Liver (tissue), 8 donors: ENCODE measurements at regions not wholly inside any gene's neighbourhood (a gene's known extent, or its start where the extent isn't known, plus 50 kb on each side); places are given as distances from the start of the nearest gene placed in this dataset.

Experiments
- DNase-seq: peaks from one replicate; pipeline ENCODE4 v3.0.0-alpha.2; 2017; ENCODE audit warnings: low spot score
- H3K27ac ChIP-seq, 2 donors: one replicate each; pipeline ENCODE4 v1.7.0; 2013; ENCODE audit warnings: inconsistent platforms in 2 of 2, low read length in 2 of 2, control low read depth in 1 of 2, low read depth in 1 of 2, mild to moderate bottlenecking in 1 of 2
- H3K27me3 ChIP-seq, 4 donors: one replicate each; pipeline versions ENCODE4 v1.6.1 to v1.7.0; 2013; ENCODE audit warnings: low read length in 3 of 4, inconsistent platforms in 1 of 4, mild to moderate bottlenecking in 1 of 4, moderate library complexity in 1 of 4; ENCODE audit not compliant: control insufficient read depth in 4 of 4, insufficient read depth in 4 of 4
- H3K36me3 ChIP-seq, 4 donors: one replicate each; pipeline versions ENCODE4 v1.6.1 to v1.7.0; 2013; ENCODE audit warnings: low read length in 3 of 4, mild to moderate bottlenecking in 3 of 4, low read depth in 1 of 4, moderate library complexity in 1 of 4; ENCODE audit not compliant: control insufficient read depth in 4 of 4, insufficient read depth in 3 of 4
- H3K4me1 ChIP-seq, 4 donors: one replicate each; pipeline versions ENCODE4 v1.6.1 to v1.7.0; 2013; ENCODE audit warnings: low read length in 3 of 4, mild to moderate bottlenecking in 3 of 4, moderate library complexity in 1 of 4; ENCODE audit not compliant: control insufficient read depth in 4 of 4, insufficient read depth in 4 of 4
- H3K4me3 ChIP-seq, 3 donors: one replicate each; pipeline versions ENCODE4 v1.6.1 to v1.7.0; 2013; ENCODE audit warnings: low read length in 3 of 3, control low read depth in 1 of 3, low read depth in 1 of 3, mild to moderate bottlenecking in 1 of 3
- H3K9ac ChIP-seq, 2 donors: one replicate each; pipeline ENCODE4 v1.7.0; 2013; ENCODE audit warnings: low read length in 2 of 2, mild to moderate bottlenecking in 2 of 2, moderate library complexity in 2 of 2, control low read depth in 1 of 2, low read depth in 1 of 2
- H3K9me3 ChIP-seq, 4 donors: one replicate each; pipeline versions ENCODE4 v1.6.1 to v1.7.0; 2013; ENCODE audit warnings: low read length in 3 of 4; ENCODE audit not compliant: control insufficient read depth in 4 of 4
- EGR1 ChIP-seq, 2 donors: IDR thresholded peaks; 2 replicates each; pipeline ENCODE4 v1.6.1; 2016 to 2018; ENCODE audit warnings: antibody characterized with exemption in 2 of 2, low read depth in 2 of 2
- FOXA1 ChIP-seq: IDR thresholded peaks from 2 replicates; pipeline ENCODE4 v1.6.1; 2016; ENCODE audit warnings: antibody characterized with exemption
- FOXA2 ChIP-seq: IDR thresholded peaks from 2 replicates; pipeline ENCODE4 v1.6.1; 2016; ENCODE audit warnings: antibody characterized with exemption
- GABPA ChIP-seq, 2 donors: IDR thresholded peaks in 1 of 2; conservative IDR thresholded peaks in 1 of 2; 2 replicates each; pipeline ENCODE4 v1.6.1; 2016; ENCODE audit warnings: antibody characterized with exemption in 2 of 2, mild to moderate bottlenecking in 1 of 2, moderate library complexity in 1 of 2
- HNF4A ChIP-seq, 2 donors: conservative IDR thresholded peaks; 2 replicates each; pipeline ENCODE4 v1.6.1; 2016; ENCODE audit warnings: antibody characterized with exemption in 2 of 2, mild to moderate bottlenecking in 2 of 2
- HNF4G ChIP-seq: IDR thresholded peaks from 2 replicates; pipeline ENCODE4 v1.6.1; 2016; ENCODE audit warnings: antibody characterized with exemption
- NR2F2 ChIP-seq: IDR thresholded peaks from 2 replicates; pipeline ENCODE4 v1.6.1; 2016; ENCODE audit warnings: antibody characterized with exemption
- RAD21 ChIP-seq, 2 donors: IDR thresholded peaks; 2 replicates each; pipeline ENCODE4 v1.6.1; 2016; ENCODE audit warnings: antibody characterized with exemption in 2 of 2, mild to moderate bottlenecking in 2 of 2
- RXRA ChIP-seq, 2 donors: IDR thresholded peaks; 2 replicates each; pipeline ENCODE4 v1.6.1; 2017 to 2018; ENCODE audit warnings: antibody characterized with exemption in 2 of 2, mild to moderate bottlenecking in 1 of 2
- SP1 ChIP-seq: IDR thresholded peaks from 2 replicates; pipeline ENCODE4 v1.6.1; 2018; ENCODE audit warnings: antibody characterized with exemption, mild to moderate bottlenecking
- TAF1 ChIP-seq: conservative IDR thresholded peaks from 2 replicates; pipeline ENCODE4 v1.6.1; 2016; ENCODE audit warnings: antibody characterized with exemption, mild to moderate bottlenecking
- YY1 ChIP-seq: IDR thresholded peaks from 2 replicates; pipeline ENCODE4 v1.6.1; 2016; ENCODE audit warnings: antibody characterized with exemption, mild to moderate bottlenecking
- WGBS: extraction: QIAGEN DNeasy Blood & Tissue Kit; methylation state at CpG from one replicate; pipeline ENCODE4 v1.1.7; 2013; 5-methylcytosine and 5-hydroxymethylcytosine counted together
- TF ChIP-seq, protein P1 (sequence below): fragments of 150-350 bp; IDR thresholded peaks from 2 replicates; pipeline ENCODE4 v1.5.1; 2017; ENCODE audit warnings: improper control_type of control experiment, low read depth, low read length; ENCODE audit not compliant: missing input control
- TF ChIP-seq, protein P2 (sequence below): IDR thresholded peaks from 2 replicates; pipeline ENCODE4 v1.6.1; 2016; ENCODE audit warnings: antibody characterized with exemption, mild to moderate bottlenecking
- TF ChIP-seq, protein P3 (sequence below): IDR thresholded peaks from 2 replicates; pipeline ENCODE4 v1.6.1; 2016; ENCODE audit warnings: antibody characterized with exemption
- TF ChIP-seq, protein P4 (sequence below): IDR thresholded peaks from 2 replicates; pipeline ENCODE4 v1.6.1; 2016; ENCODE audit warnings: antibody characterized with exemption
- TF ChIP-seq, protein P5 (sequence below): IDR thresholded peaks from 2 replicates; pipeline ENCODE4 v1.6.1; 2016; ENCODE audit warnings: antibody characterized with exemption
- donor health status: healthy.
- donor health status: healthy.
- donor health status: healthy.
- donor health status: healthy.
- donor health status: healthy.

DNA sequence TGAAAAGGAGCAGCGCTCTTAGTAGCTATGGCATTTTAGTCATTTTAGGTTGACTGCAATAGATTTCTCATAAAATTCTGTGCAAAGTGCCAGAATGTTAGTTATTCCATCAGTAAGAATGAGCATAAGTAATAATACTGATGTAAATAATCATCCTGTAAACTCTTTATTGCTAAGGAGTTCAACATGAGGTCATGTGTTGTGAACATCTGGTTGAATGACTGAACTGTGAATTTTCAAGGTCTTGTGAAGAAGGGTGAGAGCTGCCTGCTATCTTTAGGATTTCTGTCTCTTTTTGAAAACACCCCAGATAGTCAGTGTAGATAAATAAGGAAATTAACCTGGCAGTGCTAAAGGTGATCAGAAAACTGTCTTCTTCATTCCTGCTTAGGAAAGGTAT, 333.4 kb upstream of the TBC1D5 start (continued):
- TF ChIP-seq, protein P1, sequence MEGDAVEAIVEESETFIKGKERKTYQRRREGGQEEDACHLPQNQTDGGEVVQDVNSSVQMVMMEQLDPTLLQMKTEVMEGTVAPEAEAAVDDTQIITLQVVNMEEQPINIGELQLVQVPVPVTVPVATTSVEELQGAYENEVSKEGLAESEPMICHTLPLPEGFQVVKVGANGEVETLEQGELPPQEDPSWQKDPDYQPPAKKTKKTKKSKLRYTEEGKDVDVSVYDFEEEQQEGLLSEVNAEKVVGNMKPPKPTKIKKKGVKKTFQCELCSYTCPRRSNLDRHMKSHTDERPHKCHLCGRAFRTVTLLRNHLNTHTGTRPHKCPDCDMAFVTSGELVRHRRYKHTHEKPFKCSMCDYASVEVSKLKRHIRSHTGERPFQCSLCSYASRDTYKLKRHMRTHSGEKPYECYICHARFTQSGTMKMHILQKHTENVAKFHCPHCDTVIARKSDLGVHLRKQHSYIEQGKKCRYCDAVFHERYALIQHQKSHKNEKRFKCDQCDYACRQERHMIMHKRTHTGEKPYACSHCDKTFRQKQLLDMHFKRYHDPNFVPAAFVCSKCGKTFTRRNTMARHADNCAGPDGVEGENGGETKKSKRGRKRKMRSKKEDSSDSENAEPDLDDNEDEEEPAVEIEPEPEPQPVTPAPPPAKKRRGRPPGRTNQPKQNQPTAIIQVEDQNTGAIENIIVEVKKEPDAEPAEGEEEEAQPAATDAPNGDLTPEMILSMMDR: no peak
- TF ChIP-seq FOXA1 (no peak), HNF4G (no peak), SP1 (no peak)

DNA sequence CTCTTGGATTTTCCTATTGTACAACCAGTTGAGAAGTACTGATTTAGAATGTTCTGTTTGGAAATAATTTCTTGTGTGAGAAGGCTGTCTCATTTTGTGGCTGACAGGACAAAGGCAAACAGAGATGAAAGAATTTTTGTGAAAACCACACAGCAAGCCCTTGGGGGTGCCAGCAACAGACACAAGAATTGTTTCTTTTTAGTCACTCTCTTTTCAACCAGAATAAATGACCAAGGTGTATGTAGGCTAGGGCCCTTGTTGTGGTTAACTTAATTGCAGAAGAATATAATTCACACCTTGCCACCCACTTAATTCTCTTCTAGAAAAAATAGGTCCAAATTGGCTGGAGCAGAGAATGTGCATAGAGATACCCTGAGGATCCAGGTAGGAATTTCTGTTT, 329.4 kb upstream of the TBC1D5 start:
- no peaks in the 10 kb centered on the region for H3K9me3 ChIP-seq
- H3K27me3 ChIP-seq: no peaks in the 10 kb centered on the region
- no peak for TF ChIP-seq RAD21 (IDR thresholded peaks at IDR 0.05)
- TF ChIP-seq GABPA (IDR thresholded peaks at IDR 0.05 in 1 of 2, conservative IDR thresholded peaks at IDR 0.05 in 1 of 2): no peak
- no peak for TF ChIP-seq TAF1
- TF ChIP-seq, protein P2, sequence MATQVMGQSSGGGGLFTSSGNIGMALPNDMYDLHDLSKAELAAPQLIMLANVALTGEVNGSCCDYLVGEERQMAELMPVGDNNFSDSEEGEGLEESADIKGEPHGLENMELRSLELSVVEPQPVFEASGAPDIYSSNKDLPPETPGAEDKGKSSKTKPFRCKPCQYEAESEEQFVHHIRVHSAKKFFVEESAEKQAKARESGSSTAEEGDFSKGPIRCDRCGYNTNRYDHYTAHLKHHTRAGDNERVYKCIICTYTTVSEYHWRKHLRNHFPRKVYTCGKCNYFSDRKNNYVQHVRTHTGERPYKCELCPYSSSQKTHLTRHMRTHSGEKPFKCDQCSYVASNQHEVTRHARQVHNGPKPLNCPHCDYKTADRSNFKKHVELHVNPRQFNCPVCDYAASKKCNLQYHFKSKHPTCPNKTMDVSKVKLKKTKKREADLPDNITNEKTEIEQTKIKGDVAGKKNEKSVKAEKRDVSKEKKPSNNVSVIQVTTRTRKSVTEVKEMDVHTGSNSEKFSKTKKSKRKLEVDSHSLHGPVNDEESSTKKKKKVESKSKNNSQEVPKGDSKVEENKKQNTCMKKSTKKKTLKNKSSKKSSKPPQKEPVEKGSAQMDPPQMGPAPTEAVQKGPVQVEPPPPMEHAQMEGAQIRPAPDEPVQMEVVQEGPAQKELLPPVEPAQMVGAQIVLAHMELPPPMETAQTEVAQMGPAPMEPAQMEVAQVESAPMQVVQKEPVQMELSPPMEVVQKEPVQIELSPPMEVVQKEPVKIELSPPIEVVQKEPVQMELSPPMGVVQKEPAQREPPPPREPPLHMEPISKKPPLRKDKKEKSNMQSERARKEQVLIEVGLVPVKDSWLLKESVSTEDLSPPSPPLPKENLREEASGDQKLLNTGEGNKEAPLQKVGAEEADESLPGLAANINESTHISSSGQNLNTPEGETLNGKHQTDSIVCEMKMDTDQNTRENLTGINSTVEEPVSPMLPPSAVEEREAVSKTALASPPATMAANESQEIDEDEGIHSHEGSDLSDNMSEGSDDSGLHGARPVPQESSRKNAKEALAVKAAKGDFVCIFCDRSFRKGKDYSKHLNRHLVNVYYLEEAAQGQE: no peak
- no peak for TF ChIP-seq HNF4G
- H3K4me1 ChIP-seq: no peaks in the 10 kb centered on the region
- no peak overlapping the region for H3K4me3 ChIP-seq
- no peak overlapping the region for H3K27ac ChIP-seq
- H3K36me3 ChIP-seq: no peaks in the 10 kb centered on the region
- no peak for DNase-seq
- no peak overlapping the region for H3K9ac ChIP-seq

DNA sequence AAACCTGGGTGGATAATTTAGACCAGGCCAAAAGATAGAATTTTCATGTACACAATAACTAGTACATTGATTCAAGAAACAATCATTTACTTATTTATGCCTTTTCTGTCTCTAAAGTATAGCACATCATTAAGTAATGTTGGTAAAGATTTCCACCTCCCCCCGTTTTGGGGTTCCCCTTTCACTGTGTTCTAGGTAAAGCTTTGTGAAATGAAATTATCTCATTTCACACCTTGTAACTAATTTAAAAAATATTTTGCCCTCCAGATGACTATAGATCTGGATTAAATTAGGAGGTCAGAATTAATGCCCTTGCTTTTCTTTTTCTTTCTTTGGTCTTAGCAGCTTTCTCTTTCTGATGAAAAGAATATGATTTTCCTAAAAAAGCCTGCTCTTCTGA, 328.5 kb upstream of the TBC1D5 start:
- Histone ChIP-seq H3K36me3 (no peaks in the 10 kb centered on the region), H3K4me1 (no peaks in the 10 kb centered on the region), H3K9me3 (no peaks in the 10 kb centered on the region), H3K27ac (no peak overlapping the region), H3K4me3 (no peak overlapping the region), H3K9ac (no peak overlapping the region), H3K27me3 (no peaks in the 10 kb centered on the region)
- 63% methylated on average over 1 of the region's 1 CpG for WGBS
- no peak for DNase-seq
- TF ChIP-seq RXRA (IDR thresholded peaks at IDR 0.05) (no peak), EGR1 (IDR thresholded peaks at IDR 0.05; ENCODE audit: low read depth in 2 of 2) (no peak), YY1 (no peak), HNF4A (conservative IDR thresholded peaks at IDR 0.05) (no peak), NR2F2 (no peak), FOXA2 (no peak), RAD21 (IDR thresholded peaks at IDR 0.05) (no peak), TAF1 (no peak), GABPA (IDR thresholded peaks at IDR 0.05 in 1 of 2, conservative IDR thresholded peaks at IDR 0.05 in 1 of 2) (no peak), FOXA1 (no peak), SP1 (no peak)
- TF ChIP-seq, protein P3, sequence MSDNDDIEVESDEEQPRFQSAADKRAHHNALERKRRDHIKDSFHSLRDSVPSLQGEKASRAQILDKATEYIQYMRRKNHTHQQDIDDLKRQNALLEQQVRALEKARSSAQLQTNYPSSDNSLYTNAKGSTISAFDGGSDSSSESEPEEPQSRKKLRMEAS: no peak
- TF ChIP-seq, protein P4, sequence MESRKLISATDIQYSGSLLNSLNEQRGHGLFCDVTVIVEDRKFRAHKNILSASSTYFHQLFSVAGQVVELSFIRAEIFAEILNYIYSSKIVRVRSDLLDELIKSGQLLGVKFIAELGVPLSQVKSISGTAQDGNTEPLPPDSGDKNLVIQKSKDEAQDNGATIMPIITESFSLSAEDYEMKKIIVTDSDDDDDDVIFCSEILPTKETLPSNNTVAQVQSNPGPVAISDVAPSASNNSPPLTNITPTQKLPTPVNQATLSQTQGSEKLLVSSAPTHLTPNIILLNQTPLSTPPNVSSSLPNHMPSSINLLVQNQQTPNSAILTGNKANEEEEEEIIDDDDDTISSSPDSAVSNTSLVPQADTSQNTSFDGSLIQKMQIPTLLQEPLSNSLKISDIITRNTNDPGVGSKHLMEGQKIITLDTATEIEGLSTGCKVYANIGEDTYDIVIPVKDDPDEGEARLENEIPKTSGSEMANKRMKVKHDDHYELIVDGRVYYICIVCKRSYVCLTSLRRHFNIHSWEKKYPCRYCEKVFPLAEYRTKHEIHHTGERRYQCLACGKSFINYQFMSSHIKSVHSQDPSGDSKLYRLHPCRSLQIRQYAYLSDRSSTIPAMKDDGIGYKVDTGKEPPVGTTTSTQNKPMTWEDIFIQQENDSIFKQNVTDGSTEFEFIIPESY: no peak
- TF ChIP-seq, protein P2: no peak
- TF ChIP-seq, protein P1: no peak
- TF ChIP-seq, protein P5, sequence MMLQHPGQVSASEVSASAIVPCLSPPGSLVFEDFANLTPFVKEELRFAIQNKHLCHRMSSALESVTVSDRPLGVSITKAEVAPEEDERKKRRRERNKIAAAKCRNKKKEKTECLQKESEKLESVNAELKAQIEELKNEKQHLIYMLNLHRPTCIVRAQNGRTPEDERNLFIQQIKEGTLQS: no peak
